ENCODE measurements at regions not wholly inside any gene's neighbourhood (a gene's known extent, or its start where the extent isn't known, plus 50 kb on each side); places are given as distances from the start of the nearest gene placed in this dataset.

GRCh38 chr5:74499256-74500050 lies 141.1 kb downstream of the ENC1 start:
- intact Hi-C loops (cut with micrococcal nuclease; ENCODE audit: unreplicated experiment): loop anchor here (2.0 to 5.0 kb wide), 4 partner anchors 88 to 172 kb away; no protein-coding TSS in a partner anchor
- Mint-ChIP-seq H3K27me3 (ENCODE audit: unreplicated experiment) (no peaks in the 10 kb centered on the region), H3K4me3 (ENCODE audit: low read depth, unreplicated experiment) (no peak overlapping the region), H3K36me3 (ENCODE audit: insufficient read depth, unreplicated experiment) (no peaks in the 10 kb centered on the region), H3K4me1 (ENCODE audit: low read depth, unreplicated experiment) (peaks cover 50% of the 10 kb centered on the region), H3K9me3 (ENCODE audit: low read depth, unreplicated experiment) (no peaks in the 10 kb centered on the region), H3K27ac (ENCODE audit: unreplicated experiment) (peak overlapping the region; percentile 63)
- DNase-seq: no peak
- CTCF ChIA-PET: interaction anchor here (0.6 to 1.1 kb wide), 6 partner anchors 9 to 675 kb away, joined by 3 to 7 read pairs (median 3); no protein-coding TSS in a partner anchor
- no peak for TF ChIP-seq CTCF (IDR thresholded peaks at IDR 0.05; ENCODE audit: unreplicated experiment)
- no TSS peak for BruUV-seq (replicated peaks)

GRCh38 chr5:74497706-74498105 lies 142.8 kb downstream of the ENC1 start:
- intact Hi-C loops (cut with micrococcal nuclease; ENCODE audit: unreplicated experiment): no loop called here
- DNase-seq: no peak
- TF ChIP-seq CTCF (IDR thresholded peaks at IDR 0.05; ENCODE audit: unreplicated experiment): no peak
- Mint-ChIP-seq H3K9me3 (ENCODE audit: low read depth, unreplicated experiment) (no peaks in the 10 kb centered on the region), H3K27ac (ENCODE audit: unreplicated experiment) (no peak overlapping the region), H3K4me1 (ENCODE audit: low read depth, unreplicated experiment) (peaks cover 51% of the 10 kb centered on the region), H3K27me3 (ENCODE audit: unreplicated experiment) (no peaks in the 10 kb centered on the region), H3K36me3 (ENCODE audit: insufficient read depth, unreplicated experiment) (no peaks in the 10 kb centered on the region), H3K4me3 (ENCODE audit: low read depth, unreplicated experiment) (no peak overlapping the region)
- BruUV-seq (replicated peaks): no TSS peak
- CTCF ChIA-PET: no interaction called here

DNA sequence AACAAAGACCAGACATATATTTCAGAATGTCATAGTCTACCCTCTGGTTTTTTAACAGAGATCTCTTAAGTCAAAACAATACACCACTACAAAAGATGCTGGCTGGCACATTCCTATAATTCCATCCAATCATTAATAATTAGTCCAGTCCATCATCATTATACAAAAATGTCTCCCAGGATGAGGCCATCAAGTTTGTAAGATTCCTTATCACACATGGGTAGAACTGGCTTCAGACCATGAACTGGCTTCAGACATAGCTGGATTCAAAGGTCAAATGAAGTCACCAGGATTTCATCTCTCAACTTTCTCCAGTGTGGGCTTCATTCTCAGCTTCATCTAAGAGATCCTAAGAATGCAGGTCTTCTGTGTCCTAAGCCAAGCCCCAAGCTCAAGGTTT lies 147.1 kb downstream of the ENC1 start:
- BruUV-seq (replicated peaks): no TSS peak
- no peak for DNase-seq

DNA sequence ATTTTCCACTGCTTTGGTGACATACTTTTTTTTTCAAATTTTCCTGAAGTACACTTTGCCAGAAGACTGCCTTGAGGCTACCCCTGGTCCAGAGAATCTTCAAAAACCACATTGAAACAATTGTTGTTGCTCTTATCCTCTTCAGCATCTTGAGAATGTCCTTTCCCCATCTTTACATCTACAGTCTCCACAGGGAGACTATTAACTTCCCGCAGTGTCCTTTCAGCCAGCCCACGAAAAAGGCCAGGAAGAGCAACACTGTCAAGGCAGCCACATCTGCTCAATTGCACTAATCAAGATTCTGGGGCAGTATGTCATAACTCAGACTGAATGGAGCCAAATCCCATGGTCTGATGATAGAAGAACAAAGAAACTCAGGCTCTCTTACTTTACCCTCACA lies 148.3 kb downstream of the ENC1 start:
- no peak overlapping the region for H3K4me3 Mint-ChIP-seq (ENCODE audit: low read depth, unreplicated experiment)
- CTCF ChIA-PET: no interaction called here
- peaks cover 11% of the 10 kb centered on the region for H3K4me1 Mint-ChIP-seq (ENCODE audit: low read depth, unreplicated experiment)
- H3K27ac Mint-ChIP-seq (ENCODE audit: unreplicated experiment): no peak overlapping the region
- BruUV-seq (replicated peaks): no TSS peak
- H3K27me3 Mint-ChIP-seq (ENCODE audit: unreplicated experiment): no peaks in the 10 kb centered on the region
- no peaks in the 10 kb centered on the region for H3K36me3 Mint-ChIP-seq (ENCODE audit: insufficient read depth, unreplicated experiment)
- DNase-seq: no peak
- no peak for TF ChIP-seq CTCF (IDR thresholded peaks at IDR 0.05; ENCODE audit: unreplicated experiment)
- intact Hi-C loops (cut with micrococcal nuclease; ENCODE audit: unreplicated experiment): no loop called here
- no peaks in the 10 kb centered on the region for H3K9me3 Mint-ChIP-seq (ENCODE audit: low read depth, unreplicated experiment)

More for the DNA sequence above, 147.1 kb downstream of the ENC1 start:
- Mint-ChIP-seq H3K27ac (ENCODE audit: unreplicated experiment) (no peak overlapping the region), H3K4me3 (ENCODE audit: low read depth, unreplicated experiment) (no peak overlapping the region), H3K4me1 (ENCODE audit: low read depth, unreplicated experiment) (peaks cover 11% of the 10 kb centered on the region), H3K9me3 (ENCODE audit: low read depth, unreplicated experiment) (no peaks in the 10 kb centered on the region), H3K27me3 (ENCODE audit: unreplicated experiment) (no peaks in the 10 kb centered on the region), H3K36me3 (ENCODE audit: insufficient read depth, unreplicated experiment) (no peaks in the 10 kb centered on the region)
- intact Hi-C loops (cut with micrococcal nuclease; ENCODE audit: unreplicated experiment): no loop called here
- TF ChIP-seq CTCF (IDR thresholded peaks at IDR 0.05; ENCODE audit: unreplicated experiment): no peak
- CTCF ChIA-PET: no interaction called here

Data from Calu3 (cell line).